Thymus (tissue), 11 donors: ENCODE measurements at regions not wholly inside any gene's neighbourhood (a gene's known extent, or its start where the extent isn't known, plus 50 kb on each side); places are given as distances from the start of the nearest gene placed in this dataset.

Experiments
- DNase-seq, 9 donors: peaks; one replicate each; pipeline ENCODE4 v3.0.0-alpha.2; 2013; ENCODE audit warnings: low spot score in 9 of 9, low read depth in 6 of 9, missing footprints in 1 of 9
- H3K27ac ChIP-seq, 2 donors: one replicate each; pipeline ENCODE4 v1.5.1; 2013; ENCODE audit warnings: control low read depth in 1 of 2, low read depth in 1 of 2, low read length in 1 of 2, mild to moderate bottlenecking in 1 of 2, moderate library complexity in 1 of 2
- H3K27me3 ChIP-seq, 2 donors: one replicate each; pipeline ENCODE4 v1.5.1; 2013; ENCODE audit warnings: low read length in 1 of 2; ENCODE audit not compliant: control insufficient read depth in 2 of 2, insufficient read depth in 1 of 2
- H3K36me3 ChIP-seq, 2 donors: one replicate each; pipeline ENCODE4 v1.5.1; 2013; ENCODE audit warnings: low read length in 1 of 2, mild to moderate bottlenecking in 1 of 2, moderate library complexity in 1 of 2; ENCODE audit not compliant: control insufficient read depth in 2 of 2, insufficient read depth in 2 of 2
- H3K4me1 ChIP-seq, 2 donors: one replicate each; pipeline ENCODE4 v1.5.1; 2013; ENCODE audit warnings: low read length in 2 of 2; ENCODE audit not compliant: control insufficient read depth in 2 of 2, insufficient read depth in 2 of 2
- H3K4me3 ChIP-seq, 2 donors: one replicate each; pipeline ENCODE4 v1.5.1; 2013; ENCODE audit warnings: low read length in 2 of 2, control low read depth in 1 of 2, mild to moderate bottlenecking in 1 of 2
- H3K9me3 ChIP-seq, 2 donors: one replicate each; pipeline ENCODE4 v1.5.1; 2013; ENCODE audit warnings: low read length in 1 of 2, mild to moderate bottlenecking in 1 of 2; ENCODE audit not compliant: control insufficient read depth in 2 of 2, insufficient read depth in 1 of 2
- WGBS: extraction: QIAGEN DNeasy Blood & Tissue Kit; methylation state at CpG from one replicate; pipeline ENCODE4 v1.1.7; 2013; 5-methylcytosine and 5-hydroxymethylcytosine counted together
- donor health status: healthy.

DNA sequence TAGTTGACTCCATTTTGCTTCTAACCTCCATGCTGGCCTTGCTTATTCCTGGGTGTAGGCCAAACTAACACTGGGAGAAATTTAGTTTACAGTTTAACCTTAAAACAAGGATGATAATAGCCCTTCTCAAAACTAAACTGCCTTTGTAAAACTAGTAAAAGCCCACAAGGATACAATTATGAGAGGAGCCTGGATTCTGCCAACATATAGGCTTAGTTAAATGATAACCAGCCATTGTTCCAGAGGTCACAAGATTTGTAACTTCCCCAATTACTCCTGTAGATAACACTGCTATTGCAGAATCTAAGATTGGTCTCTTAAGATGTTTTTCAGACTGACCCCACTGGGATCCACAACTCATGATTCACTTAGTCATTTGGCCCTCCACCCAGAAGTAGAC, 2300.3 kb upstream of the C9orf72 start:
- Histone ChIP-seq H3K36me3 (no peaks in the 10 kb centered on the region), H3K4me3 (no peak overlapping the region), H3K9me3 (no peaks in the 10 kb centered on the region), H3K4me1 (no peaks in the 10 kb centered on the region), H3K27ac (no peak overlapping the region), H3K27me3 (no peaks in the 10 kb centered on the region)
- no peak for DNase-seq

GRCh38 chr9:29875547-29875946, 2302.3 kb upstream of the C9orf72 start:
- no peaks in the 10 kb centered on the region for H3K9me3 ChIP-seq
- no peak for DNase-seq
- no peaks in the 10 kb centered on the region for H3K27me3 ChIP-seq
- no peak overlapping the region for H3K4me3 ChIP-seq
- 84% methylated on average over 2 of the region's 2 CpGs for WGBS
- no peaks in the 10 kb centered on the region for H3K4me1 ChIP-seq
- no peaks in the 10 kb centered on the region for H3K36me3 ChIP-seq
- H3K27ac ChIP-seq: no peak overlapping the region

GRCh38 chr9:29882767-29883166, 2309.5 kb upstream of the C9orf72 start:
- 81% methylated on average over 2 of the region's 2 CpGs for WGBS
- Histone ChIP-seq H3K9me3 (no peaks in the 10 kb centered on the region), H3K27me3 (no peaks in the 10 kb centered on the region), H3K36me3 (no peaks in the 10 kb centered on the region), H3K27ac (no peak overlapping the region), H3K4me1 (no peaks in the 10 kb centered on the region), H3K4me3 (no peak overlapping the region)
- no peak for DNase-seq

DNA sequence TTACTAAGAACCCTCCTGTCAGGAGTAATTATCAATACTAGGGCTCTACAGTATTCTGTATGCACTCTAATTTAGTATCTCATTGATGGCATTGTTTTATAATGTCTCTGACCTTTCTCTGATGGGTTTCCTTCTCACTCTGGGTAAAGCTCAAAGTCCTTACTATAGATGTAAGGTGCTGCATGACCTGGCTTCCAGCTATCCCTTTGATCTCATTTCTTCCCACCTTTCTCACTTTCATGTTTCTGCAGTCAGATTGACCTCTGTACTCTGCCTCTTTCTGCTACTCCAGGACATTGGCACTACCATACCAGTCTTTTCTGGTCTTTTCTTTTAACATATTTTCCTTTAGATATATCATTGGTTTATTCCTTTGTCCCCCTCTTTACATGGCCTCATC, 2332.8 kb upstream of the C9orf72 start:
- Histone ChIP-seq H3K36me3 (no peaks in the 10 kb centered on the region), H3K4me1 (no peaks in the 10 kb centered on the region), H3K4me3 (no peak overlapping the region), H3K27ac (no peak overlapping the region), H3K27me3 (no peaks in the 10 kb centered on the region), H3K9me3 (no peaks in the 10 kb centered on the region)
- DNase-seq: no peak

GRCh38 chr9:29928072-29928471, 2354.8 kb upstream of the C9orf72 start:
- Histone ChIP-seq H3K36me3 (no peaks in the 10 kb centered on the region), H3K27me3 (no peaks in the 10 kb centered on the region), H3K27ac (no peak overlapping the region), H3K4me3 (no peak overlapping the region), H3K4me1 (no peaks in the 10 kb centered on the region), H3K9me3 (no peaks in the 10 kb centered on the region)
- no peak for DNase-seq
- WGBS: 93% methylated on average over 5 of the region's 5 CpGs

- Histone ChIP-seq H3K4me1 (no peaks in the 10 kb centered on the region), H3K9me3 (peaks cover 0 to 4% of the 10 kb centered on the region in 2 donors), H3K27ac (no peak overlapping the region), H3K27me3 (no peaks in the 10 kb centered on the region), H3K4me3 (no peak overlapping the region), H3K36me3 (no peaks in the 10 kb centered on the region)
- no peak for DNase-seq
- WGBS: 88% methylated on average over 3 of the region's 3 CpGs
Observed at GRCh38 chr9:29939559-29939958, 2366.3 kb upstream of the C9orf72 start.

DNA sequence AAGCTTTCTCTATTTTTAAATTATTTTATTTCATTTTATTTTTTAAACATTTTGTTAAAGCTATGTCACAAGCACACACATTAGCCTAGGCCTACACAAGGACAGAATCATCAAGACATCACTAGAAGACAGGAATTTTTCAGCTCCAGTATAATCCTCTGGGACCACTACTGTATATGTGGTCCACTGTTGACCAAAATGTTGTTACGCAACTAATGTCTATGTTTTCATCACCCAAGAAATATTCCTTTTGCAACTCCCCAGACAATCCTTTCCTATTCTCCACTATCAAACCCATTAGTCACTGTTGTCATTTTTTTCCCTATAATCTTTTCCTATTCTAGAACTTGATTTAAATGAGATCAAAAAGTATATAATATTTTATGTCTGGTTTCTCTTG, 2371.7 kb upstream of the C9orf72 start:
- Histone ChIP-seq H3K9me3 (no peaks in the 10 kb centered on the region), H3K4me3 (no peak overlapping the region), H3K4me1 (no peaks in the 10 kb centered on the region), H3K36me3 (no peaks in the 10 kb centered on the region), H3K27ac (no peak overlapping the region), H3K27me3 (no peaks in the 10 kb centered on the region)
- 99% methylated on average over 1 of the region's 1 CpG for WGBS
- no peak for DNase-seq

- Histone ChIP-seq H3K27ac (no peak overlapping the region), H3K4me1 (no peaks in the 10 kb centered on the region), H3K27me3 (no peaks in the 10 kb centered on the region), H3K9me3 (no peaks in the 10 kb centered on the region), H3K4me3 (no peak overlapping the region), H3K36me3 (no peaks in the 10 kb centered on the region)
- WGBS: 62% methylated on average over 2 of the region's 2 CpGs
- no peak for DNase-seq
Observed at GRCh38 chr9:29958469-29958868, 2385.2 kb upstream of the C9orf72 start.

- no peak for DNase-seq
- Histone ChIP-seq H3K9me3 (peaks cover 1 to 6% of the 10 kb centered on the region in 2 donors), H3K27me3 (no peaks in the 10 kb centered on the region), H3K4me1 (no peaks in the 10 kb centered on the region), H3K27ac (no peak overlapping the region), H3K4me3 (no peak overlapping the region), H3K36me3 (no peaks in the 10 kb centered on the region)
- whole genome bisulfite sequencing: 74% methylated on average over 6 of the region's 6 CpGs
Observed at GRCh38 chr9:29965834-29966233, 2392.6 kb upstream of the C9orf72 start.

- no peak overlapping the region for H3K27ac ChIP-seq
- DNase-seq: no peak
- 64% methylated on average over 2 of the region's 2 CpGs for WGBS
- peaks cover 1 to 6% of the 10 kb centered on the region in 2 donors for H3K9me3 ChIP-seq
- H3K4me3 ChIP-seq: no peak overlapping the region
- no peaks in the 10 kb centered on the region for H3K4me1 ChIP-seq
- H3K27me3 ChIP-seq: no peaks in the 10 kb centered on the region
- H3K36me3 ChIP-seq: no peaks in the 10 kb centered on the region
Observed at GRCh38 chr9:29966247-29966646, 2393.0 kb upstream of the C9orf72 start.
